Sciatic nerve (tissue), 2 donors: ENCODE measurements at regions not wholly inside any gene's neighbourhood (a gene's known extent, or its start where the extent isn't known, plus 50 kb on each side); places are given as distances from the start of the nearest gene placed in this dataset.

Experiments
- ATAC-seq: fragments of 200-7000 bp; cut with Tn5 transposase; one replicate; pipeline ENCODE4 v1.9.1; 2020; ENCODE audit warnings: mild to moderate bottlenecking, moderate library complexity
- DNase-seq: peaks from one replicate; pipeline ENCODE4 v3.0.0-alpha.2; 2020; ENCODE audit warnings: low spot score
- intact Hi-C: fragments of 100-400 bp; cut with DNase I; formaldehyde crosslinking; loops from one replicate; pipeline ENCODE4 v1.14.2; 2022
- donor health status: DM: no; HTN: no; CAD: no.
- donor health status: DM: no; HTN: no; CAD: no.

GRCh38 chr2:196534495-196534894 lies 105.0 kb upstream of the CCDC150 start:
- DNase-seq (no peak), ATAC-seq (no peak)
- intact Hi-C loops: no loop called here

- DNase-seq: no peak
- intact Hi-C loops: no loop called here
- ATAC-seq: no peak
Measured at GRCh38 chr2:196535061-196535460, 104.5 kb upstream of the CCDC150 start.

- DNase-seq: no peak
- intact Hi-C loops: no loop called here
- no peak for ATAC-seq
Measured at GRCh38 chr2:196535742-196536141, 103.8 kb upstream of the CCDC150 start.

- ATAC-seq: no peak
- intact Hi-C loops: no loop called here
- no peak for DNase-seq
Measured at GRCh38 chr2:196537311-196537710, 102.2 kb upstream of the CCDC150 start.

GRCh38 chr2:196538189-196538588 lies 101.3 kb upstream of the CCDC150 start:
- DNase-seq: no peak
- ATAC-seq: no peak
- intact Hi-C loops: no loop called here

- ATAC-seq (no peak), DNase-seq (no peak)
Measured at GRCh38 chr2:196538646-196539045, 100.9 kb upstream of the CCDC150 start.

GRCh38 chr2:196544906-196545433 lies 94.5 kb upstream of the CCDC150 start:
- peak; percentile 55 for ATAC-seq
- no peak for DNase-seq
- intact Hi-C loops: no loop called here

More at GRCh38 chr2:196538646-196539045, 100.9 kb upstream of the CCDC150 start:
- intact Hi-C loops: no loop called here

- ATAC-seq (no peak), DNase-seq (no peak)
- intact Hi-C loops: no loop called here
Measured at GRCh38 chr2:196546151-196546919, 93.2 kb upstream of the CCDC150 start.

- ATAC-seq (no peak), DNase-seq (no peak)
- intact Hi-C loops: no loop called here
Measured at GRCh38 chr2:196549052-196549451, 90.5 kb upstream of the CCDC150 start.

GRCh38 chr2:196551014-196551413 lies 88.5 kb upstream of the CCDC150 start:
- intact Hi-C loops: no loop called here
- peak; percentile 74 for ATAC-seq
- DNase-seq: no peak

GRCh38 chr2:196555161-196555560 lies 84.4 kb upstream of the CCDC150 start:
- DNase-seq: no peak
- ATAC-seq: no peak
- intact Hi-C loops: no loop called here

- intact Hi-C loops: no loop called here
- ATAC-seq (no peak), DNase-seq (no peak)
Measured at GRCh38 chr2:196555726-196556125, 83.8 kb upstream of the CCDC150 start.

GRCh38 chr2:196558497-196558896 lies 81.0 kb upstream of the CCDC150 start:
- intact Hi-C loops: no loop called here
- no peak for DNase-seq
- no peak for ATAC-seq

- DNase-seq (no peak), ATAC-seq (no peak)
- intact Hi-C loops: no loop called here
Measured at GRCh38 chr2:196563876-196564275, 75.6 kb upstream of the CCDC150 start.

- DNase-seq: no peak
- no peak for ATAC-seq
- intact Hi-C loops: no loop called here
Measured at GRCh38 chr2:196565106-196565765, 74.3 kb upstream of the CCDC150 start.

- no peak for DNase-seq
- intact Hi-C loops: no loop called here
- ATAC-seq: no peak
Measured at GRCh38 chr2:196565982-196566381, 73.5 kb upstream of the CCDC150 start.

GRCh38 chr2:196566961-196567666 lies 72.4 kb upstream of the CCDC150 start:
- DNase-seq (no peak), ATAC-seq (peak; percentile 77)
- intact Hi-C loops: no loop called here

- intact Hi-C loops: no loop called here
- DNase-seq (no peak), ATAC-seq (no peak)
Measured at GRCh38 chr2:196568506-196568905, 71.0 kb upstream of the CCDC150 start.

GRCh38 chr2:196584903-196585302 lies 54.6 kb upstream of the CCDC150 start:
- DNase-seq (no peak), ATAC-seq (no peak)
- intact Hi-C loops: no loop called here

- intact Hi-C loops: no loop called here
- ATAC-seq: no peak
- DNase-seq: no peak
Measured at GRCh38 chr2:196586511-196586991, 53.0 kb upstream of the CCDC150 start.
